MM.1S (cell line): ENCODE measurements at regions not wholly inside any gene's neighbourhood (a gene's known extent, or its start where the extent isn't known, plus 50 kb on each side); places are given as distances from the start of the nearest gene placed in this dataset.

Experiments used
- DNase-seq: peaks from one replicate; pipeline ENCODE4 v3.0.0-alpha.2; 2015
- H2AFZ ChIP-seq: fragments of 300-600 bp; sonication (generic); 2 replicates; pipeline ENCODE4 v1.6.0; 2016; ENCODE audit warnings: antibody characterized with exemption, low read length
- H3F3A ChIP-seq: fragments of 300-600 bp; sonication (generic); 2 replicates; pipeline ENCODE4 v1.6.1; 2016; ENCODE audit warnings: mild to moderate bottlenecking, antibody characterized with exemption, low read length, moderate library complexity, mixed read lengths; ENCODE audit not compliant: insufficient read depth
- H3K27ac ChIP-seq: fragments of 300-600 bp; sonication (generic); 2 replicates; pipeline ENCODE4 v1.5.1; 2016; ENCODE audit warnings: mild to moderate bottlenecking, low read length
- H3K27me3 ChIP-seq: fragments of 300-600 bp; sonication (generic); replicated peaks from 2 replicates; pipeline ENCODE4 v1.6.0; 2016; ENCODE audit warnings: low read length; ENCODE audit not compliant: insufficient read depth
- H3K36me3 ChIP-seq: fragments of 300-600 bp; sonication (generic); replicated peaks from 2 replicates; pipeline ENCODE4 v1.6.1; 2016; ENCODE audit warnings: mild to moderate bottlenecking, low read length, mixed read lengths; ENCODE audit not compliant: insufficient read depth
- H3K4me1 ChIP-seq: fragments of 300-600 bp; sonication (generic); 2 replicates; pipeline ENCODE4 v1.6.1; 2016; ENCODE audit warnings: low read length, mixed read lengths
- H3K4me2 ChIP-seq: fragments of 300-600 bp; sonication (generic); 2 replicates; pipeline ENCODE4 v1.6.0; 2016; ENCODE audit warnings: low read depth, low read length
- H3K4me3 ChIP-seq: fragments of 300-600 bp; sonication (generic); 2 replicates; pipeline ENCODE4 v1.5.1; 2016; ENCODE audit warnings: low read length, mixed read lengths
- H3K79me2 ChIP-seq: fragments of 300-600 bp; sonication (generic); 2 replicates; pipeline ENCODE4 v1.6.1; 2016; ENCODE audit warnings: mixed run types, low read length, mixed read lengths
- H3K9ac ChIP-seq: fragments of 300-600 bp; sonication (generic); 2 replicates; pipeline ENCODE4 v1.6.1; 2016; ENCODE audit warnings: low read length, mixed read lengths
- H3K9me2 ChIP-seq: fragments of 300-600 bp; sonication (generic); replicated peaks from 2 replicates; pipeline ENCODE4 v1.6.1; 2016; ENCODE audit warnings: mild to moderate bottlenecking, low read length, mixed read lengths; ENCODE audit not compliant: insufficient read depth
- H3K9me3 ChIP-seq: fragments of 300-600 bp; sonication (generic); replicated peaks from 2 replicates; pipeline ENCODE4 v1.6.1; 2016; ENCODE audit warnings: mild to moderate bottlenecking, low read length, mixed read lengths; ENCODE audit not compliant: insufficient read depth
- H4K20me1 ChIP-seq: fragments of 300-600 bp; sonication (generic); 2 replicates; pipeline ENCODE4 v1.6.1; 2016; ENCODE audit warnings: mild to moderate bottlenecking, low read length, moderate library complexity, mixed read lengths; ENCODE audit not compliant: insufficient read depth
- EZH2 ChIP-seq: fragments of 300-600 bp; sonication (generic); optimal IDR thresholded peaks from 2 replicates; pipeline ENCODE3; 2017; ENCODE audit warnings: low read depth, mild to moderate bottlenecking, antibody characterized with exemption, low read length, mixed read lengths
- EZH2phosphoT487 ChIP-seq: fragments of 300-600 bp; sonication (generic); IDR thresholded peaks from 2 replicates; pipeline ENCODE4 v1.6.1; 2018; ENCODE audit warnings: antibody characterized with exemption, low read length
- TF ChIP-seq, protein P1 (sequence below): fragments of 300-600 bp; sonication (generic); IDR thresholded peaks from 2 replicates; pipeline ENCODE4 v1.5.1; 2016; ENCODE audit warnings: antibody characterized with exemption, low read length, mixed read lengths

GRCh38 chr10:17538941-17539340 is 78.2 kb downstream of the HACD1 start:
- H3K4me3 ChIP-seq: no peak overlapping the region
- DNase-seq: no peak
- H3F3A ChIP-seq: no peaks in the 10 kb centered on the region
- no peaks in the 10 kb centered on the region for H3K27me3 ChIP-seq
- no peaks in the 10 kb centered on the region for H4K20me1 ChIP-seq
- no peaks in the 10 kb centered on the region for H3K9me2 ChIP-seq
- no peaks in the 10 kb centered on the region for H3K9me3 ChIP-seq
- no peak overlapping the region for H3K27ac ChIP-seq
- H3K9ac ChIP-seq: no peak overlapping the region
- no peak overlapping the region for H2AFZ ChIP-seq
- TF ChIP-seq EZH2: no peak
- H3K4me2 ChIP-seq: no peak overlapping the region
- H3K36me3 ChIP-seq: no peaks in the 10 kb centered on the region
- H3K79me2 ChIP-seq: no peaks in the 10 kb centered on the region
- H3K4me1 ChIP-seq: no peaks in the 10 kb centered on the region

GRCh38 chr10:17537281-17537680 is 79.9 kb downstream of the HACD1 start:
- Histone ChIP-seq H2AFZ (no peak overlapping the region), H3K27me3 (no peaks in the 10 kb centered on the region), H3F3A (no peaks in the 10 kb centered on the region), H3K9me2 (no peaks in the 10 kb centered on the region), H3K9ac (no peak overlapping the region), H3K36me3 (no peaks in the 10 kb centered on the region), H3K4me2 (no peak overlapping the region), H3K4me1 (no peaks in the 10 kb centered on the region), H3K9me3 (no peaks in the 10 kb centered on the region), H4K20me1 (no peaks in the 10 kb centered on the region), H3K79me2 (no peaks in the 10 kb centered on the region), H3K27ac (no peak overlapping the region), H3K4me3 (no peak overlapping the region)
- TF ChIP-seq, protein P1, sequence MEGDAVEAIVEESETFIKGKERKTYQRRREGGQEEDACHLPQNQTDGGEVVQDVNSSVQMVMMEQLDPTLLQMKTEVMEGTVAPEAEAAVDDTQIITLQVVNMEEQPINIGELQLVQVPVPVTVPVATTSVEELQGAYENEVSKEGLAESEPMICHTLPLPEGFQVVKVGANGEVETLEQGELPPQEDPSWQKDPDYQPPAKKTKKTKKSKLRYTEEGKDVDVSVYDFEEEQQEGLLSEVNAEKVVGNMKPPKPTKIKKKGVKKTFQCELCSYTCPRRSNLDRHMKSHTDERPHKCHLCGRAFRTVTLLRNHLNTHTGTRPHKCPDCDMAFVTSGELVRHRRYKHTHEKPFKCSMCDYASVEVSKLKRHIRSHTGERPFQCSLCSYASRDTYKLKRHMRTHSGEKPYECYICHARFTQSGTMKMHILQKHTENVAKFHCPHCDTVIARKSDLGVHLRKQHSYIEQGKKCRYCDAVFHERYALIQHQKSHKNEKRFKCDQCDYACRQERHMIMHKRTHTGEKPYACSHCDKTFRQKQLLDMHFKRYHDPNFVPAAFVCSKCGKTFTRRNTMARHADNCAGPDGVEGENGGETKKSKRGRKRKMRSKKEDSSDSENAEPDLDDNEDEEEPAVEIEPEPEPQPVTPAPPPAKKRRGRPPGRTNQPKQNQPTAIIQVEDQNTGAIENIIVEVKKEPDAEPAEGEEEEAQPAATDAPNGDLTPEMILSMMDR: no peak
- no peak for TF ChIP-seq EZH2phosphoT487
- TF ChIP-seq EZH2: no peak
- no peak for DNase-seq

DNA sequence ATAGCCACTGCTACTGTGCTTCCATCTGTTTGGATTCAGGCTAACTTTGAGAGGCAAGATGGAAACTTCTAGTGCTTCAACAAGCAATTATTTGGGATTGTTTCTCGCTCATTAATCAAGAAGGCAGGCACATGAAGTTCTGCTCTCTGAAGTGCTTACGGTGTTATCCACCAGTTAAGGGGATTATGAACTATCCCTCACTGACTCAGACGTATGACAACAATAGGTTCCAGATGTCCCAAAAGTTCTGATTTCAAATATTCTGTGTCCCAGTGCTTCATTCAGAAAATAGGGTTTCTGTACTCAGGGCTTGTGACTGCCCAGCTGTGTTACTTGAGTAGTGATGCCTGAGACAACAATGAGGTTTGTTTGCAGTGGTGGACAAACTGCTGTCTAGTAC is 81.0 kb downstream of the HACD1 start:
- TF ChIP-seq EZH2phosphoT487 (no peak), EZH2 (no peak)
- Histone ChIP-seq H4K20me1 (no peaks in the 10 kb centered on the region), H3K79me2 (no peaks in the 10 kb centered on the region), H3K9me3 (no peaks in the 10 kb centered on the region), H3K9ac (no peak overlapping the region), H3K9me2 (no peaks in the 10 kb centered on the region), H3K4me2 (no peak overlapping the region), H3K36me3 (no peaks in the 10 kb centered on the region), H2AFZ (no peak overlapping the region), H3K27me3 (no peaks in the 10 kb centered on the region), H3F3A (no peaks in the 10 kb centered on the region), H3K4me3 (no peak overlapping the region), H3K27ac (no peak overlapping the region), H3K4me1 (no peaks in the 10 kb centered on the region)
- DNase-seq: no peak

DNA sequence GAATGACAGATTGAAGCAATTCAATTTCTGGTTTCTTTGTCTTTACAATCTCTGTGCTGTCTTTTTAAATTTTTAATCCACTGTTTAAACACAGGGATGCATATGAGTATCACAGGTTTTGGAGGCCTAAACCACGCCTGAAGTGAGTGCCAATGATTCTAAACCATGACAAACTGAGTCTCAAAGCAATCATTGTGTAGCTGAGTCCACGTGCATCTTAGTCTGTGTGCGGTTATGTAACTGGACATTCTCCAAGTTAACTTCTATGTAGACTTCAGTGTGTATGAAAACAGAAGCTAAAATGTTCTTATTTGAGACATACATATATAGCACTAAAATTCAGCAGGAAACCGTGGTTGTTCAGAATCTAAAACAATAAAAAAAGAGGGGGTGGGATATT is 79.3 kb upstream of the ST8SIA6 start:
- Histone ChIP-seq H4K20me1 (no peaks in the 10 kb centered on the region), H3K4me1 (no peaks in the 10 kb centered on the region), H3K9me2 (no peaks in the 10 kb centered on the region), H3K36me3 (no peaks in the 10 kb centered on the region), H3K9me3 (no peaks in the 10 kb centered on the region), H3K79me2 (no peaks in the 10 kb centered on the region), H3F3A (no peaks in the 10 kb centered on the region), H3K4me3 (no peak overlapping the region), H3K9ac (no peak overlapping the region), H3K27ac (no peak overlapping the region), H3K27me3 (no peaks in the 10 kb centered on the region), H2AFZ (no peak overlapping the region), H3K4me2 (no peak overlapping the region)
- TF ChIP-seq EZH2 (no peak), EZH2phosphoT487 (no peak)
- TF ChIP-seq, protein P1: no peak
- no peak for DNase-seq
